IMR-90 (cell line): ENCODE measurements at regions not wholly inside any gene's neighbourhood (a gene's known extent, or its start where the extent isn't known, plus 50 kb on each side); places are given as distances from the start of the nearest gene placed in this dataset.
"Not testable (repeated sequence)": the region's sequence is repeated elsewhere in the genome, so short reads cannot be mapped to it uniquely, and the experiment has no call there.

Experiments
- ATAC-seq: fragments of 200-7000 bp; cut with Tn5 transposase; 2 replicates; pipeline ENCODE4 v1.9.1; 2020; ENCODE audit warnings: low read depth, mild to moderate bottlenecking, moderate library complexity
- BruUV-seq: library from RNA; stranded (reverse); fragments of 400-500 nt; replicated peaks from 2 replicates; lab custom pipeline; 2021; lab: Mats Ljungman, UMichigan
- CTCF ChIA-PET: fragments of 300-600 bp; formaldehyde crosslinking; extraction: SDS; loops from one replicate; lab custom pipeline; 2021; ENCODE audit warnings: antibody characterized with exemption; lab: Yijun Ruan, JAX
- POLR2A ChIA-PET: fragments of 300-600 bp; sonication (Branson Sonifier 250); formaldehyde crosslinking; loops from one replicate; lab custom pipeline; 2022; ENCODE audit warnings: antibody characterized with exemption; ENCODE audit not compliant: unreplicated experiment; lab: Charles Lee
- DNase-seq: peaks from one replicate; pipeline ENCODE4 v3.0.0; 2013
- H2AFZ ChIP-seq: replicated peaks from 2 replicates; pipeline ENCODE3; 2013; ENCODE audit warnings: low read length, mild to moderate bottlenecking; ENCODE audit not compliant: poor library complexity
- H2AK5ac ChIP-seq: 2 replicates; pipeline ENCODE4 v1.6.1; 2013; ENCODE audit warnings: low read depth, low read length, inconsistent platforms
- H2AK9ac ChIP-seq: replicated peaks from 2 replicates; pipeline ENCODE3; 2013; ENCODE audit warnings: mild to moderate bottlenecking, low read depth, low read length, moderate library complexity; ENCODE audit not compliant: poor library complexity
- H2BK120ac ChIP-seq: 2 replicates; pipeline ENCODE4 v1.6.1; 2013; ENCODE audit warnings: low read depth, low read length, inconsistent platforms
- H2BK15ac ChIP-seq: 3 replicates; pipeline ENCODE4 v1.6.1; 2013; ENCODE audit warnings: low read depth, low read length, inconsistent platforms
- H2BK20ac ChIP-seq: 2 replicates; pipeline ENCODE4 v1.6.1; 2013; ENCODE audit warnings: low read depth, mild to moderate bottlenecking, inconsistent platforms, low read length, moderate library complexity
- H2BK5ac ChIP-seq: 2 replicates; pipeline ENCODE4 v1.6.1; 2013; ENCODE audit warnings: mild to moderate bottlenecking, low read depth, low read length, inconsistent platforms; ENCODE audit not compliant: poor library complexity, severe bottlenecking
- H3K14ac ChIP-seq: replicated peaks from 2 replicates; pipeline ENCODE4 v1.6.1; 2013; ENCODE audit warnings: low read depth, low read length, inconsistent platforms
- H3K18ac ChIP-seq: 2 replicates; pipeline ENCODE4 v1.6.1; 2013; ENCODE audit warnings: low read depth, low read length, control low read depth
- H3K23ac ChIP-seq: 2 replicates; pipeline ENCODE4 v1.6.1; 2013; ENCODE audit warnings: low read depth, low read length, inconsistent platforms
- H3K27ac ChIP-seq: 2 replicates; pipeline ENCODE4 v1.5.1; 2013; ENCODE audit warnings: mild to moderate bottlenecking, control low read depth, low read length; ENCODE audit not compliant: insufficient read depth
- H3K27me3 ChIP-seq: 2 replicates; pipeline ENCODE4 v1.6.1; 2013; ENCODE audit warnings: low read length; ENCODE audit not compliant: control insufficient read depth, insufficient read depth
- H3K36me3 ChIP-seq: 2 replicates; pipeline ENCODE4 v1.6.1; 2013; ENCODE audit warnings: low read length, mixed read lengths; ENCODE audit not compliant: control insufficient read depth, insufficient read depth
- H3K4ac ChIP-seq: 2 replicates; pipeline ENCODE4 v1.6.1; 2013; ENCODE audit warnings: low read depth, low read length, inconsistent platforms
- H3K4me1 ChIP-seq: 2 replicates; pipeline ENCODE4 v1.6.1; 2013; ENCODE audit warnings: low read length, mixed read lengths; ENCODE audit not compliant: control insufficient read depth, insufficient read depth
- H3K4me2 ChIP-seq: 2 replicates; pipeline ENCODE4 v1.6.1; 2013; ENCODE audit warnings: low read depth, mild to moderate bottlenecking, control low read depth, low read length, moderate library complexity
- H3K4me3 ChIP-seq: 2 replicates; pipeline ENCODE4 v1.5.1; 2013; ENCODE audit warnings: low read depth, mild to moderate bottlenecking, control low read depth, low read length, moderate library complexity; ENCODE audit not compliant: insufficient read depth
- H3K56ac ChIP-seq: 2 replicates; pipeline ENCODE4 v1.6.1; 2013; ENCODE audit warnings: low read length, inconsistent platforms; ENCODE audit not compliant: insufficient read depth; ENCODE audit errors: extremely low read depth
- H3K79me1 ChIP-seq, 2 experiments: 2 replicates each; pipeline ENCODE4 v1.6.1; 2013; ENCODE audit warnings: low read length in 2 of 2, inconsistent platforms in 1 of 2, low read depth in 1 of 2
- H3K9ac ChIP-seq: 2 replicates; pipeline ENCODE4 v1.6.1; 2013; ENCODE audit warnings: low read depth, low read length, control low read depth
- H3K9me1 ChIP-seq: 2 replicates; pipeline ENCODE4 v1.6.1; 2013; ENCODE audit warnings: low read length, inconsistent platforms; ENCODE audit not compliant: insufficient read depth
- H3K9me3 ChIP-seq: 2 replicates; pipeline ENCODE4 v1.6.1; 2013; ENCODE audit warnings: low read length; ENCODE audit not compliant: control insufficient read depth, insufficient read depth
- H4K20me1 ChIP-seq: 2 replicates; pipeline ENCODE4 v1.6.1; 2013; ENCODE audit warnings: low read length, inconsistent platforms; ENCODE audit not compliant: insufficient read depth
- H4K5ac ChIP-seq: 2 replicates; pipeline ENCODE4 v1.6.1; 2013; ENCODE audit warnings: mild to moderate bottlenecking, low read depth, low read length, control low read depth
- H4K8ac ChIP-seq, 2 experiments: 2 replicates each; pipeline ENCODE4 v1.6.1; 2013; ENCODE audit warnings: low read depth in 2 of 2, low read length in 2 of 2, control low read depth in 1 of 2, inconsistent platforms in 1 of 2
- H4K91ac ChIP-seq: 2 replicates; pipeline ENCODE4 v1.6.1; 2013; ENCODE audit warnings: low read depth, low read length, inconsistent platforms; ENCODE audit not compliant: insufficient read depth
- WGBS, 2 experiments: methylation state at CpG; one replicate each; pipeline versions ENCODE4 v1.1.5 to v1.1.7; 2013; ENCODE audit warnings: missing lambda C conversion rate in 2 of 2; ENCODE audit not compliant: insufficient read length in 1 of 2; ENCODE audit errors: extremely low coverage in 2 of 2; 5-methylcytosine and 5-hydroxymethylcytosine counted together
- dilution Hi-C: fragments of 300-500 bp; cut with HindIII; formaldehyde crosslinking; loops from one replicate; pipeline ENCODE4 v1.14.3; 2018; ENCODE audit warnings: low sequenced_read_pairs; ENCODE audit not compliant: unreplicated experiment
- in situ Hi-C: fragments of 300-500 bp; cut with MboI; formaldehyde crosslinking; loops from 3 replicates; pipeline ENCODE4 v1.14.3; 2019; ENCODE audit warnings: low sequenced_read_pairs, inconsistent platforms, mixed read lengths
- intact Hi-C: fragments of 100-400 bp; cut with micrococcal nuclease; formaldehyde crosslinking; loops from 2 replicates; pipeline ENCODE4 v1.10.0; 2022

DNA sequence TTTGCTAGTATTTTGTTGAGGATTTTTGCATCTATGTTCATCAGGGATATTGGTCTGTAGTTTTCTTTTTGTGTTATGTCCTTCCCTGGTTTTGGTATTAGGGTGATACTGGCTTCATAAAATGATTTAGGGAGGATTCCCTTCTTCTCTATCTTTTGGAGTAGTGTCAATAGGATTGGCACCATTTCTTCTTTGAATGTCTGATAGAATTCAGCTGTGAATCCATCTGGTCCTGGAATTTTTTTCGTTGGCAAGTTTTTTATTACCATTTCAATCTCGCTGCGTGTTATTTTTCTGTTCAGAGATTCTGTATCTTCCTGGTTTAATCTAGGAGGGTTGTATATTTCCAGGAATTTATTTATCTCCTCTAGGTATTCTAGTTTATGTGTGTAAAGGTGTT is 234.3 kb downstream of the OXSM start:
- dilution Hi-C loops, H2BK15ac ChIP-seq, H3K27ac ChIP-seq, H3K18ac ChIP-seq, H3K79me1 ChIP-seq, ATAC-seq, intact Hi-C loops, POLR2A ChIA-PET, in situ Hi-C loops, H2AFZ ChIP-seq, H3K4me2 ChIP-seq, H2BK120ac ChIP-seq, H2AK9ac ChIP-seq, CTCF ChIA-PET, H3K36me3 ChIP-seq, H2BK5ac ChIP-seq, H3K9me3 ChIP-seq, H4K8ac ChIP-seq, H3K4me1 ChIP-seq, H4K5ac ChIP-seq, H4K20me1 ChIP-seq, H4K91ac ChIP-seq, BruUV-seq, H3K9me1 ChIP-seq, H3K9ac ChIP-seq, H3K23ac ChIP-seq, H3K56ac ChIP-seq, H2AK5ac ChIP-seq, H3K4ac ChIP-seq, H3K27me3 ChIP-seq, H3K4me3 ChIP-seq, DNase-seq, H3K14ac ChIP-seq, H2BK20ac ChIP-seq: not testable (repeated sequence)
- WGBS, 2 experiments, result no CpG with 5 or more reads among the region's 3 CpGs
